ENCODE measurements at regions not wholly inside any gene's neighbourhood (a gene's known extent, or its start where the extent isn't known, plus 50 kb on each side); places are given as distances from the start of the nearest gene placed in this dataset.
"Not testable (repeated sequence)": the region's sequence is repeated elsewhere in the genome, so short reads cannot be mapped to it uniquely, and the experiment has no call there.

DNA sequence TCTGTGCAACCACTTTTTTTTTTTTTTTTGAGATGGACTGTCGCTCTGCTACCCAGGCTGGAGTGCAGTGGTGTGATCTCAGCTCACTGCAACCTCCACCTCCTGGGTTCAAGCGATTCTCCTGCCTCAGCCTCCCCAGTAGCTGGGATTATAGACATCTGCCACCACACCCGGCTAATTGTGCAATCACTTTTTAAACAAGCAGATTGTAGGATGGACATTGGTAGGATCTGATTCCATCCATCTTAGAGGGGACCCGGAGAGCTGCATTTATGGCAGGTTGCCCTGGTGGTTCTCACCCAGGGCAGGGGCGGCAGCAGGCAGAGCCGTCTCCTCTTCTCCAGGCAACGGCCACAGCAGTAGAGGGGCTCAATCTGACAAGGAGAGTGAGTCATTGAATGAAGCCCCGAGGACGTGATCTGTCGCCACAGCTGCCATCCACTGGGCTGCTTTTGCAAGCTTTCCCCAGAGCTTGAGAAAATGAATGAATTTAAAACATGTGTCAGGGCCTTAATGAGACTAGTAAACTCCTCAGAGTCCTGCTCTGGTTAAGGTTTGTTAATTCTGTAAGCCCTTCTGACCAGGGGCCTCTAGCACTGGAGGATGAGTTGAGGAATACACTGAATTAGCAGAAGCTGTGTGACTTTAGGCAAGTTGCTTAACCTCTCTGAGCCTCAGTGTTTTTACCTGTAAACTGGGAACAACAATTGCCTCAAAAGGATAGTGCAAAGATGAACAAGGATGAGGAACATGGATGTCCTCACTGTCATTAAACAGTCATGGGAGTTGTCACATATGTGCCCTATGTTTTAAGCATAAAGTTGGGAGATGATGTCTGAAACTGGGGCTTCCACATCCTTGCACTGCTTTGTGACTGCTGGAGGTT lies 129.1 kb downstream of the ASB7 start:
- TF ChIP-seq, protein P1, sequence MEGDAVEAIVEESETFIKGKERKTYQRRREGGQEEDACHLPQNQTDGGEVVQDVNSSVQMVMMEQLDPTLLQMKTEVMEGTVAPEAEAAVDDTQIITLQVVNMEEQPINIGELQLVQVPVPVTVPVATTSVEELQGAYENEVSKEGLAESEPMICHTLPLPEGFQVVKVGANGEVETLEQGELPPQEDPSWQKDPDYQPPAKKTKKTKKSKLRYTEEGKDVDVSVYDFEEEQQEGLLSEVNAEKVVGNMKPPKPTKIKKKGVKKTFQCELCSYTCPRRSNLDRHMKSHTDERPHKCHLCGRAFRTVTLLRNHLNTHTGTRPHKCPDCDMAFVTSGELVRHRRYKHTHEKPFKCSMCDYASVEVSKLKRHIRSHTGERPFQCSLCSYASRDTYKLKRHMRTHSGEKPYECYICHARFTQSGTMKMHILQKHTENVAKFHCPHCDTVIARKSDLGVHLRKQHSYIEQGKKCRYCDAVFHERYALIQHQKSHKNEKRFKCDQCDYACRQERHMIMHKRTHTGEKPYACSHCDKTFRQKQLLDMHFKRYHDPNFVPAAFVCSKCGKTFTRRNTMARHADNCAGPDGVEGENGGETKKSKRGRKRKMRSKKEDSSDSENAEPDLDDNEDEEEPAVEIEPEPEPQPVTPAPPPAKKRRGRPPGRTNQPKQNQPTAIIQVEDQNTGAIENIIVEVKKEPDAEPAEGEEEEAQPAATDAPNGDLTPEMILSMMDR (IDR thresholded peaks at IDR 0.05), result no peak
- intact Hi-C loops (cut with DNase I), result no loop called here
- no peaks in the 10 kb centered on the region for H3K36me3 ChIP-seq
- H3K4me3 ChIP-seq, result no peak overlapping the region
- DNase-seq (ENCODE audit: low spot score in 2 of 2), result no peak
- no peaks in the 10 kb centered on the region for H3K9me3 ChIP-seq
- H3K27me3 ChIP-seq, result no peaks in the 10 kb centered on the region
- H3K4me1 ChIP-seq, result peaks cover 0 to 3% of the 10 kb centered on the region in 2 donors
- no peak overlapping the region for H3K27ac ChIP-seq

DNA sequence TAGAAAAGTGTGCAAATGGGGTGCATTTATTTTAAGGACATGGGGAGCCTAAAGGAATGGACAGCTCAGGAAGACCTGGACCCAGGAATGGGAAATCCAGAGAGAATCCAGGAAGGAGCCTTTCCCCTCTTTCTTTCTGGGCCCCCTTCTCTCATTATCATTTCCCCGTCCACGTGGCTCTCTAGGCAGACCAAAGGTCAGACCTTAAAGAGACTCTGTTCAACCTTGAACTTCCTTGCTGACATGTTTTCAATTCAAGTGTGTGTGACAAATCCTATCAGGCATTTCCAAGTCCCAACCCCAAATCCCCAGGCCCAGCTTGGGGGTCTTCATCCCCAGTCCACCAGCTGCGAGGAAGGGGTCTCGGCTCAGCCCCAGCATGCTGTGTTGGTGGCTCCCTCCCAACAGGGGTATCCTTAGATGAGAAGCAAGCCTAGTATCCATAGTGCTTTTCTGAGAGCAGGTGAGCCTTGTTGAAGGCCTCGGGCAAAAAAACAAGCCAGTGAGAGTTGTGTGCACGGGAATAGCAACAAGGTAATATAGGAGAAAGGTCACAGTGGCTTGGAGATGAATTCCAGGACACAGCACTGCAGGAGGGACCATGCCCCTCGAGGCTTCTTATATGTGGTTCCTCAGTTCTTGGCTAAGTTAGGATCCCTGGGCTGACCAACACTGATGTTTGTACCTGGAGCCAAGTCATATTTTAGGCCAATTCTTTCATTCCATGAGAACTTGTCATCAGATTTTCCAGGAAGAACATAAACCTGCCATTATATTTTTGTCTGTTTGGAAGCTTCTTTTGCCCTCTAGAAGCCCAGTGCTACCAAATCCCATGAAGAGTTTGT lies 130.0 kb downstream of the ASB7 start:
- Histone ChIP-seq H3K27ac (no peak overlapping the region), H3K9me3 (no peaks in the 10 kb centered on the region), H3K4me3 (no peak overlapping the region), H3K4me1 (peaks cover 0 to 3% of the 10 kb centered on the region in 2 donors), H3K27me3 (no peaks in the 10 kb centered on the region), H3K36me3 (no peaks in the 10 kb centered on the region)
- no peak for DNase-seq (ENCODE audit: low spot score in 2 of 2)
- TF ChIP-seq, protein P1 (IDR thresholded peaks at IDR 0.05), result no peak
- intact Hi-C loops (cut with DNase I), result no loop called here

DNA sequence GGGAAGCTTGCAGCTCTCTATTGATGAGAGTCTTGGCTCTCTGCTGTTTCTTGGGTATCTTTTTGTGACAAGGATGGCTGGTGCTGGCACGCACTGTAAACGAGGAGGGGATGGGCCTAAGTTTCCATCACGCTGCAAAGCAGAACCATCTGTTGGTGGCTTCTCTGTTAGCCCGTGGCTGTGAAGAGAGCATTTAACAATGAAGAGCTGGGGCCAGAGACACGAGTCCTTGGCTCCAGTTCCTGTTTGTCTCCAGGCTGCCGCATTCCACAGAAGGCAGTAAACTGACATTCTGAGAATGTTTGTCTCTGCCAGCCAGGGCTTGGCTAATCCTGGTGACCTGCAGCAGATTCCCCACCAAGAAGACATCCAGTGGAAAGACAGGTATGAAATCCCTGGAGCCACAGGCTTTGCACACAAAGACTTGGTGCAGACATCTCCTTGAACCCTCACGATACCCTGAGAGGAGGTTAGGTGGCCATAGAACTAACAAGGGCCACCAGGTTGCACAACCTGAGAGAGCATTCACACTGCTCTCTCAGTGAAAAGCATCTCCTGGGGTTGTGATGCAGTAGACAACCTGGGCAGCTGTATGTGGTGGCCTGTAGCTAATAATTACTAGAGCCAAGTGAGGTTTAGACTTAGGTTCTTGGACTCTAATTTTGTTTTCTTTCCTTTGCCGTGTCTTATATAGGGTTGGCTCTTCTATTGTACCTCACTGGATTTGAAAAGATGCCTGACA lies 130.9 kb downstream of the ASB7 start:
- H3K4me3 ChIP-seq, result no peak overlapping the region
- DNase-seq (ENCODE audit: low spot score in 2 of 2), result no peak
- no peaks in the 10 kb centered on the region for H3K9me3 ChIP-seq
- TF ChIP-seq, protein P1 (IDR thresholded peaks at IDR 0.05), result no peak
- no peaks in the 10 kb centered on the region for H3K27me3 ChIP-seq
- no peaks in the 10 kb centered on the region for H3K36me3 ChIP-seq
- peaks cover 0 to 3% of the 10 kb centered on the region in 2 donors for H3K4me1 ChIP-seq
- intact Hi-C loops (cut with DNase I), result no loop called here
- no peak overlapping the region for H3K27ac ChIP-seq

DNA sequence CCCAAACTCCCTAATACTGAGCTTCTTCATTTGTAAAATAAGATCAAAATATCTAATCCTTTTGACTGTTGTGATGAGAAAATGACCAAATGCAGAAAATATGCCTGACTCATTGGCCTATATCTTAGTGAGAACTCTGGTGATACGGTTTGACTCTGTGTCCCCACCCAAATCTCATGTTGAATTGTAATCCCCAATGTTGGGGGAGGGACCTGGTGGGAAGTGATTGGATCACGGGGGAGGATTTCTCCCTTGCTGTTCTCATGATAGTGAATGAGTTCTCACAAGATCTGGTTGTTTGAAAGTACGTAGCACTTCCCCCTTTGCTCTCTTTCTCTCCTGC lies 131.4 kb downstream of the ASB7 start:
- H3K27me3 ChIP-seq; intact Hi-C loops (cut with DNase I); H3K4me1 ChIP-seq; H3K9me3 ChIP-seq; DNase-seq (ENCODE audit: low spot score in 2 of 2); H3K27ac ChIP-seq; H3K4me3 ChIP-seq; H3K36me3 ChIP-seq: not testable (repeated sequence)

DNA sequence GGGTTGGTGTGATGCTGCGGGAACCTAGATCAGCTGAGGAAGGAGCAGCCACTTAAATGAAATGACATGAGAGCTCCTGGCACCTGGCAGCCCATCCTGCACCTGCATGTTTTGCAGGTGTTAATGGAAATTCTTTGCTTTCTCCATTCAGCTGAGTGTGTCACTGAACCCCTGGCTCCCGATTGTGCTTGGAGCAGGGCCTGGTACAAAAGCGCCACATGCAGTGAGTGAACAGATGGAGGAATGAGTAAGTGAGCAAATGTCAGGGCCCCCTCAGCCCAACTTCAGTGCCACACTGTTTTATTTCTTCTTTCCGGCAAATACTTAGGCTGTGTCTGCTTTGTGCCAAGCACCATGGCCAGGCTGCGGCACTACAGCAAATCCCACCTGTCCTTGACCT lies 132.2 kb downstream of the ASB7 start:
- Histone ChIP-seq H3K4me1 (peaks cover 0 to 3% of the 10 kb centered on the region in 2 donors), H3K9me3 (no peaks in the 10 kb centered on the region), H3K4me3 (no peak overlapping the region), H3K27me3 (no peaks in the 10 kb centered on the region), H3K27ac (no peak overlapping the region), H3K36me3 (no peaks in the 10 kb centered on the region)
- TF ChIP-seq, protein P1 (IDR thresholded peaks at IDR 0.05), result no peak
- no peak for DNase-seq (ENCODE audit: low spot score in 2 of 2)
- intact Hi-C loops (cut with DNase I), result no loop called here
